A549 (cell line): ENCODE measurements at regions not wholly inside any gene's neighbourhood (a gene's known extent, or its start where the extent isn't known, plus 50 kb on each side); places are given as distances from the start of the nearest gene placed in this dataset.
A peak's percentile ranks its signal among the peaks of the same experiment; 100 is the strongest.
"Not testable (repeated sequence)": the region's sequence is repeated elsewhere in the genome, so short reads cannot be mapped to it uniquely, and the experiment has no call there.

Experiments used
- ATAC-seq, 2 experiments: fragments of 200-7000 bp in 1 of 2; fragments of >200 bp in 1 of 2; cut with Nextera tagmentation in 1 of 2; cut with Tn5 transposase in 1 of 2; 3 replicates each; pipeline versions ENCODE4 v1.8.0 to v1.9.1; 2018 to 2020; ENCODE audit warnings: mild to moderate bottlenecking in 1 of 2, moderate library complexity in 1 of 2
- CTCF ChIA-PET: fragments of 300-600 bp; sonication (Branson Sonifier 250); formaldehyde crosslinking; extraction: SDS; loops from one replicate; lab custom pipeline; 2021; ENCODE audit warnings: antibody characterized with exemption, inconsistent platforms; lab: Yijun Ruan, JAX
- POLR2A ChIA-PET: fragments of 350-600 bp; formaldehyde crosslinking; extraction: SDS; loops from one replicate; lab custom pipeline; 2021; ENCODE audit warnings: antibody characterized with exemption, inconsistent platforms; lab: Yijun Ruan, JAX
- DNase-seq, 2 experiments: peaks; one replicate each; pipeline versions ENCODE4 v3.0.0 to v3.0.0-alpha.2; 2011 to 2016; ENCODE audit warnings: low read depth in 1 of 2, low spot score in 1 of 2
- FAIRE-seq: peaks from 2 replicates; lab custom pipeline; 2011; peaks lifted over from hg19 to GRCh38; lab: Jason Lieb, UNC
- H3K27ac ChIP-seq, 2 experiments: fragments of >200 bp; sonication (Bioruptor Twin); formaldehyde crosslinking; 3 replicates each; pipeline ENCODE4 v1.5.1; 2016 to 2017
- H3K4me1 ChIP-seq: fragments of >200 bp; sonication (Bioruptor Twin); formaldehyde crosslinking; 3 replicates; pipeline ENCODE4 v1.6.1; 2016
- H3K4me2 ChIP-seq: fragments of >200 bp; sonication (Bioruptor Twin); formaldehyde crosslinking; 3 replicates; pipeline ENCODE4 v1.6.1; 2016
- H3K4me3 ChIP-seq: fragments of >200 bp; sonication (Bioruptor Twin); formaldehyde crosslinking; 3 replicates; pipeline ENCODE4 v1.5.1; 2016
- H3K9me3 ChIP-seq: fragments of >200 bp; sonication (Bioruptor Twin); formaldehyde crosslinking; 3 replicates; pipeline ENCODE4 v1.6.1; 2016
- BCL3 ChIP-seq: fragments of >200 bp; sonication (Bioruptor Twin); formaldehyde crosslinking; IDR thresholded peaks from 3 replicates; pipeline ENCODE4 v1.6.1; 2016
- CBX8 ChIP-seq: fragments of 200-600 bp; sonication (generic); IDR thresholded peaks from 2 replicates; pipeline ENCODE4 v1.6.1; 2016
- E2F6 ChIP-seq: IDR thresholded peaks from 2 replicates; pipeline ENCODE4 v1.6.1; 2012; ENCODE audit warnings: low read depth, borderline replicate concordance
- EHF ChIP-seq: fragments of 250-450 bp; sonication (Bioruptor Pico); IDR thresholded peaks from 2 replicates; pipeline ENCODE4 v1.5.0; 2020; ENCODE audit warnings: mild to moderate bottlenecking
- GATA3 ChIP-seq: IDR thresholded peaks from 2 replicates; pipeline ENCODE4 v1.6.1; 2012; ENCODE audit warnings: borderline replicate concordance
- HES2 ChIP-seq: fragments of >200 bp; sonication (Bioruptor Twin); formaldehyde crosslinking; IDR thresholded peaks from 2 replicates; pipeline ENCODE4 v1.6.1; 2016
- HOXB13 ChIP-seq: fragments of 250-450 bp; sonication (Bioruptor Pico); IDR thresholded peaks from 2 replicates; pipeline ENCODE4 v1.5.0; 2020; ENCODE audit warnings: low read depth, mild to moderate bottlenecking, moderate library complexity
- HOXB5 ChIP-seq: fragments of 250-450 bp; sonication (Bioruptor Pico); IDR thresholded peaks from 2 replicates; pipeline ENCODE4 v1.5.0; 2020; ENCODE audit warnings: mild to moderate bottlenecking, moderate library complexity
- JUN ChIP-seq, 2 experiments: fragments of >200 bp; sonication (Bioruptor Twin); formaldehyde crosslinking; IDR thresholded peaks; 2 replicates in 1 of 2; 3 replicates in 1 of 2; pipeline ENCODE4 v1.6.1; 2016 to 2017
- MAX ChIP-seq: IDR thresholded peaks from 2 replicates; pipeline ENCODE4 v1.6.1; 2012
- MAZ ChIP-seq: fragments of 150-350 bp; IDR thresholded peaks from 2 replicates; pipeline ENCODE4 v1.6.1; 2014; ENCODE audit warnings: antibody characterized with exemption, low read depth, low read length, borderline replicate concordance
- NFE2L2 ChIP-seq: fragments of 150-350 bp; conservative IDR thresholded peaks from 2 replicates; pipeline ENCODE4 v1.6.1; 2014; ENCODE audit warnings: low read length
- PBX3 ChIP-seq: IDR thresholded peaks from 2 replicates; pipeline ENCODE4 v1.6.1; 2012
- PHF8 ChIP-seq: fragments of 200-600 bp; sonication (generic); IDR thresholded peaks from 2 replicates; pipeline ENCODE4 v1.6.1; 2016; ENCODE audit warnings: low read depth, mild to moderate bottlenecking, antibody characterized with exemption, moderate library complexity, borderline replicate concordance
- POLR2A ChIP-seq: IDR thresholded peaks from 2 replicates; pipeline ENCODE4 v1.6.1; 2012; ENCODE audit warnings: mild to moderate bottlenecking, low read length
- RAD21 ChIP-seq, 2 experiments: fragments of >200 bp in 1 of 2; sonication (Bioruptor Twin) in 1 of 2; formaldehyde crosslinking in 1 of 2; IDR thresholded peaks in 1 of 2; conservative IDR thresholded peaks in 1 of 2; 2 replicates in 1 of 2; 3 replicates in 1 of 2; pipeline ENCODE4 v1.6.1; 2012 to 2018; ENCODE audit warnings: inconsistent platforms in 1 of 2
- RCOR1 ChIP-seq: fragments of 150-350 bp; IDR thresholded peaks from 2 replicates; pipeline ENCODE4 v1.6.1; 2014; ENCODE audit warnings: antibody characterized with exemption, low read length, low read depth
- ZC3H11A ChIP-seq: fragments of 450-650 bp; IDR thresholded peaks from 2 replicates; pipeline ENCODE4 v1.6.1; 2014; ENCODE audit warnings: antibody characterized with exemption, mild to moderate bottlenecking
- WGBS: methylation state at CpG from one replicate; pipeline ENCODE4 v1.1.6; 2017; ENCODE audit errors: missing lambda C conversion rate; 5-methylcytosine and 5-hydroxymethylcytosine counted together

- H3K4me1 ChIP-seq, H3K4me3 ChIP-seq, ATAC-seq, H3K4me2 ChIP-seq, DNase-seq, POLR2A ChIA-PET, FAIRE-seq, H3K27ac ChIP-seq, H3K9me3 ChIP-seq: not testable (repeated sequence)
- CTCF ChIA-PET = interaction anchor here (0.6 to 1.1 kb wide), 2 partner anchors 287 to 312 kb away, joined by 3 to 5 read pairs; no protein-coding TSS in a partner anchor
- WGBS = 87% methylated on average over 11 of the region's 11 CpGs
Observed at GRCh38 chr7:66490979-66491378, 137.7 kb upstream of the KCTD7 start.

- POLR2A ChIA-PET = interaction anchor here (1.7 kb wide), 1 partner anchor 253 kb away, joined by 4 read pairs; no protein-coding TSS in a partner anchor
- H3K27ac ChIP-seq = peak overlapping the region; percentile 89 to 90
- DNase-seq, H3K9me3 ChIP-seq, CTCF ChIA-PET, H3K4me1 ChIP-seq, ATAC-seq, FAIRE-seq: not testable (repeated sequence)
- peak overlapping the region; percentile 65 for H3K4me3 ChIP-seq
- 93% methylated on average over 7 of the region's 7 CpGs for WGBS
- peak overlapping the region; percentile 93 for H3K4me2 ChIP-seq
Observed at GRCh38 chr7:66492405-66492804, 136.3 kb upstream of the KCTD7 start.

GRCh38 chr7:66493235-66494205 is 135.2 kb upstream of the KCTD7 start:
- ChIA-PET POLR2A (interaction anchor here (0.8 to 1.7 kb wide), 11 partner anchors 13 to 809 kb away, joined by 3 to 8 read pairs (median 6); partner anchors contain the start of genes ASL, CRCP, KCTD7 and RABGEF1), CTCF (interaction anchor here (0.7 to 1.3 kb wide), 4 partner anchors 80 to 463 kb away, joined by 3 to 7 read pairs (median 4); no protein-coding TSS in a partner anchor)
- Histone ChIP-seq H3K4me2 (peak overlapping the region; percentile 93), H3K9me3 (no peaks in the 10 kb centered on the region), H3K4me1 (peaks cover 6% of the 10 kb centered on the region; the same call in 1 of the 3 replicates), H3K4me3 (peak overlapping the region; percentile 65), H3K27ac (peak overlapping the region; percentile 89 to 90)
- FAIRE-seq = no peak
- peak; percentile 92 to 98 for ATAC-seq
- no peak for TF ChIP-seq ZC3H11A
- peak; percentile 58; the same call in 1 of the 2 replicates for TF ChIP-seq HOXB5 (CRISPR knock-in tag)
- TF ChIP-seq MAZ = no peak
- TF ChIP-seq MAX = peak; percentile 87
- TF ChIP-seq RCOR1 = no peak
- peak; percentile 70 to 90; a peak in 4 of 5 replicates for TF ChIP-seq JUN (IDR thresholded peaks at IDR 0.05)
- peak; percentile 82; the same call in 2 of the 3 replicates for TF ChIP-seq BCL3
- TF ChIP-seq CBX8 = no peak
- no peak for TF ChIP-seq HES2
- TF ChIP-seq PBX3 = 0 out of 2 replicates have a peak, but pooled peaks have one; percentile 64
- no peak for TF ChIP-seq EHF (CRISPR knock-in tag)
- TF ChIP-seq E2F6 = peak; percentile 71
- 0 out of 2 replicates have a peak, but pooled peaks have one; percentile 49 for TF ChIP-seq HOXB13
- no peak for TF ChIP-seq NFE2L2
- TF ChIP-seq RAD21 (conservative IDR thresholded peaks at IDR 0.05 in 1 of 2, IDR thresholded peaks at IDR 0.05 in 1 of 2) = 0 out of 5 replicates have a peak, but pooled peaks of 1 of the 2 experiments have one; percentile 1
- TF ChIP-seq POLR2A = peak; percentile 96
- peak; percentile 18; the same call in 1 of the 2 replicates for TF ChIP-seq GATA3
- peak; percentile 90 for TF ChIP-seq PHF8
- 4% methylated on average over 43 of the region's 68 CpGs for WGBS
- peak; percentile 93 to 99 for DNase-seq
